NT2/D1 (cell line): ENCODE measurements at regions not wholly inside any gene's neighbourhood (a gene's known extent, or its start where the extent isn't known, plus 50 kb on each side); places are given as distances from the start of the nearest gene placed in this dataset.

ENCODE experiments used
- YY1 ChIP-seq: IDR thresholded peaks from 2 replicates; pipeline ENCODE4 v1.6.1; 2011; ENCODE audit not compliant: insufficient read length, insufficient read depth
- ZNF274 ChIP-seq: IDR thresholded peaks from 2 replicates; pipeline ENCODE4 v1.6.1; 2011; ENCODE audit warnings: mild to moderate bottlenecking, low read depth, low read length

- TF ChIP-seq YY1 (no peak), ZNF274 (no peak)
These were observed 348.1 kb upstream of the SGCD start for GRCh38 chr5:155978850-155979249.
